HFF-Myc (cell line): ENCODE measurements at regions not wholly inside any gene's neighbourhood (a gene's known extent, or its start where the extent isn't known, plus 50 kb on each side); places are given as distances from the start of the nearest gene placed in this dataset.
A peak's percentile ranks its signal among the peaks of the same experiment; 100 is the strongest.

ENCODE experiments used
- DNase-seq: peaks from one replicate; pipeline ENCODE4 v3.0.0-alpha.2; 2011; ENCODE audit warnings: low read depth; ENCODE audit errors: extremely low read depth
- H3K4me3 ChIP-seq: replicated peaks from 2 replicates; pipeline ENCODE4 v1.5.1; 2011; ENCODE audit warnings: low read depth, mild to moderate bottlenecking, control low read depth, low read length
- TF ChIP-seq, protein P1 (sequence below): IDR thresholded peaks from 2 replicates; pipeline ENCODE4 v1.5.1; 2012; ENCODE audit warnings: mild to moderate bottlenecking, low read depth, low read length, control low read depth; ENCODE audit errors: missing control alignments

DNA sequence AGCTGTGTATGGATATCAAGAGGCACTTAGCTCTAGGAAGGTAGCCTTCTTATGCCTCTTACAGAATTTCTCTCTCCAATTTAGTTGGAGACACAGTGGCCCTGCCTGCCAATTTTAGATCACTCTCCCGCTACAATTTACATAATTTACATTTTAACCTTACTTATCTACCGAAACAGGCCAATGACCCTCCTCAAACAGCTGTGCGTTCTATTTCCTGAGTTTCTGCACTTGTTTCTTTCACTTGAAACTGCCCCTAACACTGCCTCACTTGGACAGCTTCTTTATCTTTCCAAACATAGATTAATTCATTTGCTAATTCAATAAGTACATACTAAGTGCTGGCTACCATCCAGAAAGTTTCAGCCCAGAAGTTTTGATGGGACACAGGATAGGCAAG is 52.9 kb upstream of the HDDC2 start:
- no peak for DNase-seq
- no peak overlapping the region for H3K4me3 ChIP-seq
- TF ChIP-seq, protein P1, sequence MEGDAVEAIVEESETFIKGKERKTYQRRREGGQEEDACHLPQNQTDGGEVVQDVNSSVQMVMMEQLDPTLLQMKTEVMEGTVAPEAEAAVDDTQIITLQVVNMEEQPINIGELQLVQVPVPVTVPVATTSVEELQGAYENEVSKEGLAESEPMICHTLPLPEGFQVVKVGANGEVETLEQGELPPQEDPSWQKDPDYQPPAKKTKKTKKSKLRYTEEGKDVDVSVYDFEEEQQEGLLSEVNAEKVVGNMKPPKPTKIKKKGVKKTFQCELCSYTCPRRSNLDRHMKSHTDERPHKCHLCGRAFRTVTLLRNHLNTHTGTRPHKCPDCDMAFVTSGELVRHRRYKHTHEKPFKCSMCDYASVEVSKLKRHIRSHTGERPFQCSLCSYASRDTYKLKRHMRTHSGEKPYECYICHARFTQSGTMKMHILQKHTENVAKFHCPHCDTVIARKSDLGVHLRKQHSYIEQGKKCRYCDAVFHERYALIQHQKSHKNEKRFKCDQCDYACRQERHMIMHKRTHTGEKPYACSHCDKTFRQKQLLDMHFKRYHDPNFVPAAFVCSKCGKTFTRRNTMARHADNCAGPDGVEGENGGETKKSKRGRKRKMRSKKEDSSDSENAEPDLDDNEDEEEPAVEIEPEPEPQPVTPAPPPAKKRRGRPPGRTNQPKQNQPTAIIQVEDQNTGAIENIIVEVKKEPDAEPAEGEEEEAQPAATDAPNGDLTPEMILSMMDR: no peak

- no peak overlapping the region for H3K4me3 ChIP-seq
- DNase-seq: no peak
Observed at GRCh38 chr6:125356884-125357283, 55.1 kb upstream of the HDDC2 start.

GRCh38 chr6:125357515-125358256 is 55.9 kb upstream of the HDDC2 start:
- TF ChIP-seq, protein P1: no peak
- no peak for DNase-seq
- H3K4me3 ChIP-seq: no peak overlapping the region

More at GRCh38 chr6:125356884-125357283, 55.1 kb upstream of the HDDC2 start:
- TF ChIP-seq, protein P1: no peak

DNA sequence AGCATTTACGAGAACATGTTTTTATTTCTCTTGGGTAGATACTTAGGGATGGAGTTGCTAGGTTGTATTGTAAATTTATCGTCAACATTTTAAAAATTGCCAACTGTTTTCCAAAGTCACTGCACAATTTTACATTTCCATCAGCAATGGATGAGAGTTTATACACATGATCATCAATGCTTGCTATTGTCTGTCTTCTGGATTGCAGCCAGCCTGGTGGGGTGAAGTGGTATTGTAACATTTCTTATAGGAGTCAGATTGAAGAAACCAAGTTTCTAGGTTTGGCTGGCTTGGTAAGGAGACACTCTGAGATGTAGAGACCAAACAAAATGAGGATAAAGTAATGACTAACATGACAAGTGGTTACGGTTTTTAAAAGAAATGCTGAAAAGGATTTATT is 57.1 kb upstream of the HDDC2 start:
- H3K4me3 ChIP-seq: no peak overlapping the region
- no peak for DNase-seq
- TF ChIP-seq, protein P1: no peak

DNA sequence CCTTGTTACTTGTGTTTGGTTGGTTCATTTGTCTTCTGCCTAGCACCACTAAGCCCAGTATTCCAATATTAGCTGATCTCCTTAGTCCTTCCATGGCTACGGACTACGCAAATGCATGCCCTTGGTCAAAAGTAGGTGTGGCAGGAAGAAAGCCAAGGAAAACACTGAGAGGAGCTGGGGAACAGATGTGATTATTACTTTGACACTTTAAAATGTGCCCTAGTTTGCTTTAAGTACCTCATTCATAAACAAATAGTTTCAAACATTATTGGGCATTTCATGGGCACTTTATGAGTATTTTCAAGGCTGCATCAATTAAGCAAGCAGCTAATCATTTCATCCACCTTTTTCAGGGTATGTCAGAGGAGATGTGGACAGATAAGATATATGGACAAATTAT is 60.1 kb upstream of the HDDC2 start:
- TF ChIP-seq, protein P1: no peak
- DNase-seq: no peak
- no peak overlapping the region for H3K4me3 ChIP-seq

GRCh38 chr6:125363039-125363823 is 61.5 kb upstream of the HDDC2 start:
- TF ChIP-seq, protein P1: no peak
- DNase-seq: no peak
- peak overlapping the region; percentile 31 for H3K4me3 ChIP-seq
